ENCODE measurements at regions not wholly inside any gene's neighbourhood (a gene's known extent, or its start where the extent isn't known, plus 50 kb on each side); places are given as distances from the start of the nearest gene placed in this dataset.
"Not testable (repeated sequence)": the region's sequence is repeated elsewhere in the genome, so short reads cannot be mapped to it uniquely, and the experiment has no call there.

GRCh38 chr15:53046153-53046790, 256.1 kb upstream of the ONECUT1 start:
- Histone ChIP-seq H3K9ac (ENCODE audit: low read length) (no peak overlapping the region), H3K4me3 (ENCODE audit: low read length) (no peak overlapping the region), H3K36me3 (ENCODE audit: control insufficient read depth, low read depth, low read length) (no peaks in the 10 kb centered on the region)

GRCh38 chr15:53038655-53038941, 248.5 kb upstream of the ONECUT1 start:
- Histone ChIP-seq H3K36me3 (ENCODE audit: control insufficient read depth, low read depth, low read length) (no peaks in the 10 kb centered on the region), H3K9ac (ENCODE audit: low read length) (no peak overlapping the region), H3K4me1 (ENCODE audit: control insufficient read depth, low read depth, low read length) (no peaks in the 10 kb centered on the region), H3K9me3 (ENCODE audit: control insufficient read depth, low read depth, low read length) (no peaks in the 10 kb centered on the region), H3K27ac (ENCODE audit: low read length) (no peak overlapping the region), H3K27me3 (ENCODE audit: control insufficient read depth, insufficient read depth, low read length) (no peaks in the 10 kb centered on the region), H3K4me3 (ENCODE audit: low read length) (no peak overlapping the region)

More at GRCh38 chr15:53046153-53046790, 256.1 kb upstream of the ONECUT1 start:
- H3K4me1 ChIP-seq (ENCODE audit: control insufficient read depth, low read depth, low read length), result no peaks in the 10 kb centered on the region
- peaks cover 3% of the 10 kb centered on the region for H3K9me3 ChIP-seq (ENCODE audit: control insufficient read depth, low read depth, low read length)
- no peak overlapping the region for H3K27ac ChIP-seq (ENCODE audit: low read length)
- no peaks in the 10 kb centered on the region for H3K27me3 ChIP-seq (ENCODE audit: control insufficient read depth, insufficient read depth, low read length)

GRCh38 chr15:53037904-53038654, 247.9 kb upstream of the ONECUT1 start:
- Histone ChIP-seq H3K4me1 (ENCODE audit: control insufficient read depth, low read depth, low read length) (no peaks in the 10 kb centered on the region), H3K4me3 (ENCODE audit: low read length) (no peak overlapping the region), H3K9ac (ENCODE audit: low read length) (no peak overlapping the region), H3K36me3 (ENCODE audit: control insufficient read depth, low read depth, low read length) (no peaks in the 10 kb centered on the region), H3K27me3 (ENCODE audit: control insufficient read depth, insufficient read depth, low read length) (no peaks in the 10 kb centered on the region), H3K27ac (ENCODE audit: low read length) (no peak overlapping the region), H3K9me3 (ENCODE audit: control insufficient read depth, low read depth, low read length) (no peaks in the 10 kb centered on the region)

GRCh38 chr15:53036641-53037040, 246.5 kb upstream of the ONECUT1 start:
- Histone ChIP-seq H3K9me3 (ENCODE audit: control insufficient read depth, low read depth, low read length) (no peaks in the 10 kb centered on the region), H3K36me3 (ENCODE audit: control insufficient read depth, low read depth, low read length) (no peaks in the 10 kb centered on the region), H3K27ac (ENCODE audit: low read length) (no peak overlapping the region), H3K27me3 (ENCODE audit: control insufficient read depth, insufficient read depth, low read length) (no peaks in the 10 kb centered on the region), H3K9ac (ENCODE audit: low read length) (no peak overlapping the region), H3K4me3 (ENCODE audit: low read length) (no peak overlapping the region), H3K4me1 (ENCODE audit: control insufficient read depth, low read depth, low read length) (no peaks in the 10 kb centered on the region)

- Histone ChIP-seq H3K27me3 (ENCODE audit: control insufficient read depth, insufficient read depth, low read length) (no peaks in the 10 kb centered on the region), H3K9ac (ENCODE audit: low read length) (no peak overlapping the region), H3K4me1 (ENCODE audit: control insufficient read depth, low read depth, low read length) (no peaks in the 10 kb centered on the region), H3K27ac (ENCODE audit: low read length) (no peak overlapping the region), H3K36me3 (ENCODE audit: control insufficient read depth, low read depth, low read length) (no peaks in the 10 kb centered on the region), H3K4me3 (ENCODE audit: low read length) (no peak overlapping the region), H3K9me3 (ENCODE audit: control insufficient read depth, low read depth, low read length) (no peaks in the 10 kb centered on the region)
Observed at GRCh38 chr15:53034767-53035245, 244.7 kb upstream of the ONECUT1 start.

GRCh38 chr15:53033709-53034108, 243.6 kb upstream of the ONECUT1 start:
- H3K4me1 ChIP-seq (ENCODE audit: control insufficient read depth, low read depth, low read length), result no peaks in the 10 kb centered on the region
- H3K36me3 ChIP-seq (ENCODE audit: control insufficient read depth, low read depth, low read length), result no peaks in the 10 kb centered on the region
- H3K4me3 ChIP-seq (ENCODE audit: low read length), result no peak overlapping the region
- no peak overlapping the region for H3K27ac ChIP-seq (ENCODE audit: low read length)
- H3K9ac ChIP-seq (ENCODE audit: low read length), result no peak overlapping the region
- no peaks in the 10 kb centered on the region for H3K9me3 ChIP-seq (ENCODE audit: control insufficient read depth, low read depth, low read length)
- no peaks in the 10 kb centered on the region for H3K27me3 ChIP-seq (ENCODE audit: control insufficient read depth, insufficient read depth, low read length)

GRCh38 chr15:53031469-53031868, 241.3 kb upstream of the ONECUT1 start:
- Histone ChIP-seq H3K27me3 (ENCODE audit: control insufficient read depth, insufficient read depth, low read length) (no peaks in the 10 kb centered on the region), H3K9me3 (ENCODE audit: control insufficient read depth, low read depth, low read length) (no peaks in the 10 kb centered on the region), H3K27ac (ENCODE audit: low read length) (no peak overlapping the region), H3K9ac (ENCODE audit: low read length) (no peak overlapping the region), H3K4me1 (ENCODE audit: control insufficient read depth, low read depth, low read length) (no peaks in the 10 kb centered on the region), H3K36me3 (ENCODE audit: control insufficient read depth, low read depth, low read length) (no peaks in the 10 kb centered on the region), H3K4me3 (ENCODE audit: low read length) (no peak overlapping the region)

- H3K36me3 ChIP-seq (ENCODE audit: control insufficient read depth, low read depth, low read length), result no peaks in the 10 kb centered on the region
- no peak overlapping the region for H3K4me3 ChIP-seq (ENCODE audit: low read length)
- no peaks in the 10 kb centered on the region for H3K4me1 ChIP-seq (ENCODE audit: control insufficient read depth, low read depth, low read length)
- no peaks in the 10 kb centered on the region for H3K9me3 ChIP-seq (ENCODE audit: control insufficient read depth, low read depth, low read length)
- no peak overlapping the region for H3K27ac ChIP-seq (ENCODE audit: low read length)
- H3K27me3 ChIP-seq (ENCODE audit: control insufficient read depth, insufficient read depth, low read length), result no peaks in the 10 kb centered on the region
- no peak overlapping the region for H3K9ac ChIP-seq (ENCODE audit: low read length)
Observed at GRCh38 chr15:53022788-53023187, 232.7 kb upstream of the ONECUT1 start.

GRCh38 chr15:53013329-53013728, 223.2 kb upstream of the ONECUT1 start:
- no peak overlapping the region for H3K4me3 ChIP-seq (ENCODE audit: low read length)
- H3K27me3 ChIP-seq (ENCODE audit: control insufficient read depth, insufficient read depth, low read length), result no peaks in the 10 kb centered on the region
- no peaks in the 10 kb centered on the region for H3K9me3 ChIP-seq (ENCODE audit: control insufficient read depth, low read depth, low read length)
- no peaks in the 10 kb centered on the region for H3K4me1 ChIP-seq (ENCODE audit: control insufficient read depth, low read depth, low read length)
- no peak overlapping the region for H3K9ac ChIP-seq (ENCODE audit: low read length)
- H3K27ac ChIP-seq (ENCODE audit: low read length), result no peak overlapping the region
- H3K36me3 ChIP-seq (ENCODE audit: control insufficient read depth, low read depth, low read length), result no peaks in the 10 kb centered on the region

GRCh38 chr15:53011779-53012178, 221.6 kb upstream of the ONECUT1 start:
- not testable (repeated sequence) for H3K4me1 ChIP-seq (ENCODE audit: control insufficient read depth, low read depth, low read length); H3K27me3 ChIP-seq (ENCODE audit: control insufficient read depth, insufficient read depth, low read length); H3K9ac ChIP-seq (ENCODE audit: low read length); H3K4me3 ChIP-seq (ENCODE audit: low read length); H3K9me3 ChIP-seq (ENCODE audit: control insufficient read depth, low read depth, low read length); H3K36me3 ChIP-seq (ENCODE audit: control insufficient read depth, low read depth, low read length); H3K27ac ChIP-seq (ENCODE audit: low read length)

GRCh38 chr15:53009093-53009492, 219.0 kb upstream of the ONECUT1 start:
- Histone ChIP-seq H3K27ac (ENCODE audit: low read length) (no peak overlapping the region), H3K9me3 (ENCODE audit: control insufficient read depth, low read depth, low read length) (no peaks in the 10 kb centered on the region), H3K9ac (ENCODE audit: low read length) (no peak overlapping the region), H3K4me3 (ENCODE audit: low read length) (no peak overlapping the region), H3K4me1 (ENCODE audit: control insufficient read depth, low read depth, low read length) (no peaks in the 10 kb centered on the region), H3K36me3 (ENCODE audit: control insufficient read depth, low read depth, low read length) (no peaks in the 10 kb centered on the region), H3K27me3 (ENCODE audit: control insufficient read depth, insufficient read depth, low read length) (no peaks in the 10 kb centered on the region)

- H3K9me3 ChIP-seq (ENCODE audit: control insufficient read depth, low read depth, low read length), result no peaks in the 10 kb centered on the region
- no peaks in the 10 kb centered on the region for H3K27me3 ChIP-seq (ENCODE audit: control insufficient read depth, insufficient read depth, low read length)
- no peak overlapping the region for H3K27ac ChIP-seq (ENCODE audit: low read length)
- no peaks in the 10 kb centered on the region for H3K4me1 ChIP-seq (ENCODE audit: control insufficient read depth, low read depth, low read length)
- no peaks in the 10 kb centered on the region for H3K36me3 ChIP-seq (ENCODE audit: control insufficient read depth, low read depth, low read length)
- no peak overlapping the region for H3K4me3 ChIP-seq (ENCODE audit: low read length)
- H3K9ac ChIP-seq (ENCODE audit: low read length), result no peak overlapping the region
Observed at GRCh38 chr15:53000409-53000808, 210.3 kb upstream of the ONECUT1 start.
